MM.1S (cell line): ENCODE measurements at regions not wholly inside any gene's neighbourhood (a gene's known extent, or its start where the extent isn't known, plus 50 kb on each side); places are given as distances from the start of the nearest gene placed in this dataset.

Experiments used
- EZH2 ChIP-seq: fragments of 300-600 bp; sonication (generic); optimal IDR thresholded peaks from 2 replicates; pipeline ENCODE3; 2017; ENCODE audit warnings: low read depth, mild to moderate bottlenecking, antibody characterized with exemption, low read length, mixed read lengths
- EZH2phosphoT487 ChIP-seq: fragments of 300-600 bp; sonication (generic); IDR thresholded peaks from 2 replicates; pipeline ENCODE4 v1.6.1; 2018; ENCODE audit warnings: antibody characterized with exemption, low read length
- TF ChIP-seq, protein P1 (sequence below): fragments of 300-600 bp; sonication (generic); IDR thresholded peaks from 2 replicates; pipeline ENCODE4 v1.5.1; 2016; ENCODE audit warnings: antibody characterized with exemption, low read length, mixed read lengths

DNA sequence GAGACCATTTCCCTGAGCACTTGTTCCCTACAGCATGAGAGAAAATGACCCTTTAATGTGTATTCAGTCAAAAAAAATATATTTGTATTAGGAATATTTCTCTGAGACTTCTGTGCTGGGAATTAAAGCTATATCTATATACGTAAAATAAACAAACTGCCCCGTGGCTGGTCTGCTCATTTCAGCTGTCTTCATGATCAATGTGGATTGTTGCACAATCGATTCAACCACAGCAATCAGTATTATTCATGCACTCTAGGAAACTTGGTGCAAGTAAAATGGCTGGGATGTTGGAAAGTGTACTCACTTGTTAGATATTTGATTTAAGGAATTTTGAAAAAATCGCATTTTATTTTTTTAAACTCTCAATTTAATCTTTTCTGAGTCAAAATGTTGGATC is 307.9 kb upstream of the ZFP42 start:
- TF ChIP-seq EZH2 (no peak), EZH2phosphoT487 (no peak)
- TF ChIP-seq, protein P1, sequence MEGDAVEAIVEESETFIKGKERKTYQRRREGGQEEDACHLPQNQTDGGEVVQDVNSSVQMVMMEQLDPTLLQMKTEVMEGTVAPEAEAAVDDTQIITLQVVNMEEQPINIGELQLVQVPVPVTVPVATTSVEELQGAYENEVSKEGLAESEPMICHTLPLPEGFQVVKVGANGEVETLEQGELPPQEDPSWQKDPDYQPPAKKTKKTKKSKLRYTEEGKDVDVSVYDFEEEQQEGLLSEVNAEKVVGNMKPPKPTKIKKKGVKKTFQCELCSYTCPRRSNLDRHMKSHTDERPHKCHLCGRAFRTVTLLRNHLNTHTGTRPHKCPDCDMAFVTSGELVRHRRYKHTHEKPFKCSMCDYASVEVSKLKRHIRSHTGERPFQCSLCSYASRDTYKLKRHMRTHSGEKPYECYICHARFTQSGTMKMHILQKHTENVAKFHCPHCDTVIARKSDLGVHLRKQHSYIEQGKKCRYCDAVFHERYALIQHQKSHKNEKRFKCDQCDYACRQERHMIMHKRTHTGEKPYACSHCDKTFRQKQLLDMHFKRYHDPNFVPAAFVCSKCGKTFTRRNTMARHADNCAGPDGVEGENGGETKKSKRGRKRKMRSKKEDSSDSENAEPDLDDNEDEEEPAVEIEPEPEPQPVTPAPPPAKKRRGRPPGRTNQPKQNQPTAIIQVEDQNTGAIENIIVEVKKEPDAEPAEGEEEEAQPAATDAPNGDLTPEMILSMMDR: no peak
